ENCODE measurements at regions not wholly inside any gene's neighbourhood (a gene's known extent, or its start where the extent isn't known, plus 50 kb on each side); places are given as distances from the start of the nearest gene placed in this dataset.

GRCh38 chr7:116327752-116328151 lies 117.4 kb downstream of the TES start:
- no peak for TF ChIP-seq CTCF (IDR thresholded peaks at IDR 0.05)
- TF ChIP-seq POLR2A (IDR thresholded peaks at IDR 0.05), result no peak

Measured in uterus (tissue), 2 donors.